ENCODE measurements at regions not wholly inside any gene's neighbourhood (a gene's known extent, or its start where the extent isn't known, plus 50 kb on each side); places are given as distances from the start of the nearest gene placed in this dataset.

- TF ChIP-seq POLR2A (IDR thresholded peaks at IDR 0.05) (no peak), POLR2AphosphoS5 (IDR thresholded peaks at IDR 0.05) (no peak)
- TF ChIP-seq, protein P1, sequence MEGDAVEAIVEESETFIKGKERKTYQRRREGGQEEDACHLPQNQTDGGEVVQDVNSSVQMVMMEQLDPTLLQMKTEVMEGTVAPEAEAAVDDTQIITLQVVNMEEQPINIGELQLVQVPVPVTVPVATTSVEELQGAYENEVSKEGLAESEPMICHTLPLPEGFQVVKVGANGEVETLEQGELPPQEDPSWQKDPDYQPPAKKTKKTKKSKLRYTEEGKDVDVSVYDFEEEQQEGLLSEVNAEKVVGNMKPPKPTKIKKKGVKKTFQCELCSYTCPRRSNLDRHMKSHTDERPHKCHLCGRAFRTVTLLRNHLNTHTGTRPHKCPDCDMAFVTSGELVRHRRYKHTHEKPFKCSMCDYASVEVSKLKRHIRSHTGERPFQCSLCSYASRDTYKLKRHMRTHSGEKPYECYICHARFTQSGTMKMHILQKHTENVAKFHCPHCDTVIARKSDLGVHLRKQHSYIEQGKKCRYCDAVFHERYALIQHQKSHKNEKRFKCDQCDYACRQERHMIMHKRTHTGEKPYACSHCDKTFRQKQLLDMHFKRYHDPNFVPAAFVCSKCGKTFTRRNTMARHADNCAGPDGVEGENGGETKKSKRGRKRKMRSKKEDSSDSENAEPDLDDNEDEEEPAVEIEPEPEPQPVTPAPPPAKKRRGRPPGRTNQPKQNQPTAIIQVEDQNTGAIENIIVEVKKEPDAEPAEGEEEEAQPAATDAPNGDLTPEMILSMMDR (IDR thresholded peaks at IDR 0.05) = no peak
Observed at GRCh38 chr2:164069540-164069939, 333.7 kb upstream of the FIGN start.
